GM20000 (cell line): ENCODE measurements at regions not wholly inside any gene's neighbourhood (a gene's known extent, or its start where the extent isn't known, plus 50 kb on each side); places are given as distances from the start of the nearest gene placed in this dataset.

ENCODE experiments used
- DNase-seq: peaks from one replicate; pipeline ENCODE4 v3.0.0; 2012; ENCODE audit warnings: low spot score
- TF ChIP-seq, protein P1 (sequence below): IDR thresholded peaks from 2 replicates; pipeline ENCODE4 v1.5.1; 2012; ENCODE audit warnings: mild to moderate bottlenecking, control low read depth; ENCODE audit errors: extremely low read depth, missing control alignments

DNA sequence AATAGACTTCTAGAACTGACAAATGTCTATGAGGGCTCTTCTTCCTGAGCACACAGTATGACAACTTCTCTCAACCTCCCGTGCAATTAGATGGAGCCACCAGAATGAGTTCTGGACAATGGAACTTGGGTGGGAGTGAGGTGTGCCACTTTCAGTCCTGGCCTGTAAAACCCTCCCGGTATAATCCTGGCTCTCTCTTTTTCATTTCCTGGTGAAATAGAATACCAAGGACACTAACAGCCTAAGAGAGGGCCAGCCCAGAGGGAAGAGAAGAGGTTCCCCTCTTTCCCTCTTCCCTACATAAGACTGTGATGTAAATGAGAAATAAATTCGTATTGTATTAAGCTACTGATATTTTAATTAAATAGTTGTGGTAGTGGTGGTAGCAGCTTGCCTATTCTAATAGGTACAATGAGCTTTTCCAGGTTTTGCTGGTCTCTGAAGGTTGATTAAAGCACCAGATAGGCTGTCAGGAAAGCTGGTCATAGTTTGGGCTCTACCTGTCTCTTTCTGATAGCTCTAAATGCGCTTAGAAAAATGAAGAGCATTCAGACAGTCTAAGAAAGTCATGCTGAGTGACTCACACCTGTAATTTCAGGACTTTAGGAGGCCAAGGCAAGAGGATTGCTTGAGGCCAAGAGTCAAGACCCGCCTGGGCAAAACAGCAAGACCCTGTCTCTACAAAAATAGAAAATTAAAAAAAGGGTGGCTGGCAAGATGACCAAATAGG, 108.6 kb upstream of the ZNF644 start:
- DNase-seq: no peak
- TF ChIP-seq, protein P1, sequence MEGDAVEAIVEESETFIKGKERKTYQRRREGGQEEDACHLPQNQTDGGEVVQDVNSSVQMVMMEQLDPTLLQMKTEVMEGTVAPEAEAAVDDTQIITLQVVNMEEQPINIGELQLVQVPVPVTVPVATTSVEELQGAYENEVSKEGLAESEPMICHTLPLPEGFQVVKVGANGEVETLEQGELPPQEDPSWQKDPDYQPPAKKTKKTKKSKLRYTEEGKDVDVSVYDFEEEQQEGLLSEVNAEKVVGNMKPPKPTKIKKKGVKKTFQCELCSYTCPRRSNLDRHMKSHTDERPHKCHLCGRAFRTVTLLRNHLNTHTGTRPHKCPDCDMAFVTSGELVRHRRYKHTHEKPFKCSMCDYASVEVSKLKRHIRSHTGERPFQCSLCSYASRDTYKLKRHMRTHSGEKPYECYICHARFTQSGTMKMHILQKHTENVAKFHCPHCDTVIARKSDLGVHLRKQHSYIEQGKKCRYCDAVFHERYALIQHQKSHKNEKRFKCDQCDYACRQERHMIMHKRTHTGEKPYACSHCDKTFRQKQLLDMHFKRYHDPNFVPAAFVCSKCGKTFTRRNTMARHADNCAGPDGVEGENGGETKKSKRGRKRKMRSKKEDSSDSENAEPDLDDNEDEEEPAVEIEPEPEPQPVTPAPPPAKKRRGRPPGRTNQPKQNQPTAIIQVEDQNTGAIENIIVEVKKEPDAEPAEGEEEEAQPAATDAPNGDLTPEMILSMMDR: no peak

DNA sequence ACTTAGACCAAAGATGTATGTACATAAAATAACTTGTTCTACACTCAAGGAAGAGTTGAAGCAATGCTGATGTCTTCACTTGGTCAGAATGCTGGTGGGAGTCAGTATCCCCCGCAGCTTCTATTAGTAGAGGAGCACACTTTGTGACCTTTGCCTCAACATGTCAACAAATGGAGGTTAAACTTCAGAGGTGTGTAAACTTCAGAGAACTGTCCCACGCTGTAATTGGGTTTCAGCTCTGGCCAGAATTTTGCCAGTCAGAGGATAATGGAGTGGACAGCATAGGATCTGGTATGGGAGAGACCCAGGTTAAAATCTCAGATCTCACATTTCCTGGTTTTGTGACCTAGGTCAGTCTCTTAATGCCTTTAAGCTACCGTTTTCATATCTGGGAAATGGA, 107.6 kb upstream of the ZNF644 start:
- DNase-seq: no peak
- TF ChIP-seq, protein P1: no peak

DNA sequence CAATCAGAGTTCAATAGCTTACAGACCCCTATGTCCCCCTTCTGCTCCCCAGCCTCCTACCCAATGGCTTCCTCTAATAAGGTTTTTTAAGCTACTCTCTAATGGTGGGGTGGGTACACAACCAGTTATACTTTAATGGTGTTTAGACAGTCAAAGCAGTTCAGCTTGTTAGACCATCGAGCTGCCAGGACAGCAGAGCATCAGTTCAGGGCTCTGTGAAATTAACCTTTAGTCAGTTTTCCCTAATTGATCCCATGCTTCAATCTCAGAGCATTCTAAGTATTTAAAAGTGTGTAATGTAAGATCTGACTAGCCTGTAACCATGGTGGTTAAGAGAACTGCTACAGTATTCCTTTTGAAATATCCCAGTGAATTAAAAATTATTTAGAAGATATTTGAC, 107.2 kb upstream of the ZNF644 start:
- no peak for DNase-seq

DNA sequence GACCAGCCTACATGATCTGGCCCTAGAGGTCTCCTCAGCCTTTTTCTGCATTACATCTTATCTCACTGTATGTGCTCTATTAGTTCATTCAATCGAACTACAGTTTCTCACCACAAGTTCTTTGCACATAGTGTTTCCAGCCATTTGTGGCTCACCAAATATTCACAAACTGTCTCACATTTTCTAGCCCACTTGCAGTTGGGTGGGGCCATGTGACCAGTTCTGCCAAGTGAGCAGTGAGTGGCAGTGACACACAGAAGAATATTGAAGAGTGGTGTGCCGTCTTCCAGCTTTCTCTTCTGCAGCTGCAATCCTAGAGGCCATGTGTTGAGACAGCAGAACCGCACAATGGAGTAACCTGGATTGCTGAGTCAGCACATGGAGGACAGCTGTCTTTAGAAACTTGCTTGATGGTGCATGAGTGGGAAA, 103.2 kb upstream of the ZNF644 start:
- TF ChIP-seq, protein P1: no peak
- no peak for DNase-seq

More for the DNA sequence above, 107.2 kb upstream of the ZNF644 start:
- TF ChIP-seq, protein P1: no peak

DNA sequence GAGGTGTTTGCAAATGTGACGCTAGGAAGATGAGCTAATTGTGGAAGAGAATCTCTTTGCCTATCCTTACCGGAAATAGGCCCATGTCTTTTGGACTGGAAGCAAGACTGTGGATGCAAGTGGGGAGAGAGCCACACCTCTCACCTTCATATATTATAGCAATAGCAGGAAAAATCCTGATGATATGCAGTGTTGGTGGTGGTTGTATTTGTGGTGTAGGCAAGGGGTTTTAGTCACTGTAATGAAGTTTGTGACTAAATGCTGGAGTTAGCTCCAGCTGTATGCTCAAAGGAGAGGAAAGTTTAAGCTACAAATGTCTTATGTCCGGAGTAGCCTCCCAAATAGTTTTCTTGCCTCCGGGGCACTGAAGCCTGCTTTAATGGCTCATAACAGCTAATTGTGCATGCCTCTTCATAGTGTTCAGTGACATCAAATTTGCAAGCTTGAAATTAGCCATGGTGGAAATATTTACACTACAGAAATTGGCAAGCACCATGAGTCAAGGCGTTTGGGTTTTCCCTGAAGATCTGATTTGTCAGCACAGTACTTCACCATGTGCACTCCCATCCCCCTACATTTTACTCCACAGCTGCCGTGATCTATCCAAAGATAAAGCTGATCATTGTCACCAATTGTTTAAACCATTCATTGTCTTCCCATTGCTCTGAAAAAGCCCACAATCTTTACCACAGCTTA, 102.6 kb upstream of the ZNF644 start:
- TF ChIP-seq, protein P1: no peak
- DNase-seq: no peak

DNA sequence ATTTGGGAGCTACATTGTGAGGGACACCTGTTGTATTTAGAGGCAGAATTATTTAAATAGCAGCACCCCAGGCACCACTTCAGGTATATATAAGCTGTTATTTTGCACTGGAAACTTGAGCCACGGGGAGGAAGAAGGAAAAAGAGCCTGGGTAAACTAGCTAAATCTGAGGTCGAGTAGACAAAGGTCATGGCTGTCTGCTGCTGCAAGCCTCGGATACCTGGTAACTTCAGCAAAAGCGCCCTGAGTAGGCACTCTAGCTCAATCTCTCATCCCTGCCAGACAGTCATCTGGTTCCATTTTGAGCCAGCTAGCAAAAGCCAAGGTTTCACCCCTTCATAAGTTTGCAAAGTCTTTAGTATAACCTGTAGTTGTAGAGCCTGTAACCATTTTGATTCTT, 101.9 kb upstream of the ZNF644 start:
- TF ChIP-seq, protein P1: no peak
- no peak for DNase-seq

DNA sequence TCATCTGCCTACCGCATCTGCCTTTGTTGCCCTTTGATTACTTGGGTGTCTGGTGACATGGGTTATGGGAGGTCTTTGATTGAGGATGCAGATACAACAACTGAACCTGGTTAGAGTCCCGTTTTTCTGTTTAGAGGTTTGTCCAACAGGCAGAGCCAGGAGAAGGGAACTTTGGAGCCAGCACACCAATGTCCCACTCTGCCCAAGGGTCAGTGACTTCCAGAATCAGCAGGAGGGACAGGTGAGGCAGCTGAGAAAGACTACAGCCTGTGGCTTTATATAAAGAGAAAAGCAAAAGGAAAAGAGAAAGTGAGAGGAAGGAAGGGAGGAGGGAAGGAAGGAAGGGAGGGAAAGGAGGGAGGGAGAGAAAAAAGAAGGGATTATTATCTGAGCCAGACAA, 101.5 kb upstream of the ZNF644 start:
- no peak for DNase-seq
- TF ChIP-seq, protein P1: no peak
